ENCODE measurements at regions not wholly inside any gene's neighbourhood (a gene's known extent, or its start where the extent isn't known, plus 50 kb on each side); places are given as distances from the start of the nearest gene placed in this dataset.

- H3K36me3 ChIP-seq (ENCODE audit: low read depth), result no peaks in the 10 kb centered on the region
- H4K20me1 ChIP-seq (ENCODE audit: insufficient read depth), result no peaks in the 10 kb centered on the region
- no peaks in the 10 kb centered on the region for H3K9me2 ChIP-seq (ENCODE audit: insufficient read depth)
- H3K4me1 ChIP-seq (replicated peaks; ENCODE audit: insufficient read depth), result no peaks in the 10 kb centered on the region
- TF ChIP-seq EZH2 (IDR thresholded peaks at IDR 0.05; ENCODE audit: low read depth), result no peak
- TF ChIP-seq CTCF (conservative IDR thresholded peaks at IDR 0.05), result no peak
- CTCF ChIA-PET, result no interaction called here
- intact Hi-C loops (cut with micrococcal nuclease; ENCODE audit: unreplicated experiment), result no loop called here
- peaks cover 17% of the 10 kb centered on the region for H3K27me3 ChIP-seq (ENCODE audit: insufficient read depth, low read depth)
- POLR2A ChIA-PET (ENCODE audit: unreplicated experiment), result no interaction called here
- no peak overlapping the region for H3K4me2 ChIP-seq
- no TSS peak for BruUV-seq (replicated peaks)
- no peaks in the 10 kb centered on the region for H3K79me2 ChIP-seq (ENCODE audit: low read depth)
- H3K27ac ChIP-seq, result no peak overlapping the region
- no peaks in the 10 kb centered on the region for H3F3A ChIP-seq (ENCODE audit: insufficient read depth, low read depth)
- H3K4me3 ChIP-seq, result no peak overlapping the region
- H3K9me3 ChIP-seq (ENCODE audit: insufficient read depth, low read depth), result no peaks in the 10 kb centered on the region
- no peak overlapping the region for H2AFZ ChIP-seq
- DNase-seq, result no peak
Measured at GRCh38 chr7:32154797-32155196, 84.6 kb upstream of the PDE1C start.

GRCh38 chr7:32153006-32153405 is 82.8 kb upstream of the PDE1C start:
- no peaks in the 10 kb centered on the region for H3K9me3 ChIP-seq (ENCODE audit: insufficient read depth, low read depth)
- H2AFZ ChIP-seq, result no peak overlapping the region
- intact Hi-C loops (cut with micrococcal nuclease; ENCODE audit: unreplicated experiment), result no loop called here
- no peaks in the 10 kb centered on the region for H3F3A ChIP-seq (ENCODE audit: insufficient read depth, low read depth)
- no peaks in the 10 kb centered on the region for H3K79me2 ChIP-seq (ENCODE audit: low read depth)
- CTCF ChIA-PET, result no interaction called here
- H3K4me1 ChIP-seq (replicated peaks; ENCODE audit: insufficient read depth), result no peaks in the 10 kb centered on the region
- TF ChIP-seq EZH2 (IDR thresholded peaks at IDR 0.05; ENCODE audit: low read depth) (no peak), CTCF (conservative IDR thresholded peaks at IDR 0.05) (no peak)
- H3K4me3 ChIP-seq, result no peak overlapping the region
- H4K20me1 ChIP-seq (ENCODE audit: insufficient read depth), result no peaks in the 10 kb centered on the region
- H3K36me3 ChIP-seq (ENCODE audit: low read depth), result no peaks in the 10 kb centered on the region
- BruUV-seq (replicated peaks), result no TSS peak
- no peak overlapping the region for H3K27ac ChIP-seq
- peaks cover 5% of the 10 kb centered on the region for H3K27me3 ChIP-seq (ENCODE audit: insufficient read depth, low read depth)
- no peak for DNase-seq
- no peaks in the 10 kb centered on the region for H3K9me2 ChIP-seq (ENCODE audit: insufficient read depth)
- POLR2A ChIA-PET (ENCODE audit: unreplicated experiment), result no interaction called here
- no peak overlapping the region for H3K4me2 ChIP-seq

- POLR2A ChIA-PET (ENCODE audit: unreplicated experiment), result no interaction called here
- H2AFZ ChIP-seq, result no peak overlapping the region
- BruUV-seq (replicated peaks), result no TSS peak
- H3K27me3 ChIP-seq (ENCODE audit: insufficient read depth, low read depth), result peaks cover 1% of the 10 kb centered on the region; the same call in 1 of the 2 replicates
- H3K4me1 ChIP-seq (replicated peaks; ENCODE audit: insufficient read depth), result no peaks in the 10 kb centered on the region
- no peak for DNase-seq
- H3K27ac ChIP-seq, result no peak overlapping the region
- no peaks in the 10 kb centered on the region for H3K36me3 ChIP-seq (ENCODE audit: low read depth)
- H3K9me3 ChIP-seq (ENCODE audit: insufficient read depth, low read depth), result no peaks in the 10 kb centered on the region
- CTCF ChIA-PET, result no interaction called here
- no peak overlapping the region for H3K4me2 ChIP-seq
- intact Hi-C loops (cut with micrococcal nuclease; ENCODE audit: unreplicated experiment), result no loop called here
- H3F3A ChIP-seq (ENCODE audit: insufficient read depth, low read depth), result no peaks in the 10 kb centered on the region
- TF ChIP-seq CTCF (conservative IDR thresholded peaks at IDR 0.05) (no peak), EZH2 (IDR thresholded peaks at IDR 0.05; ENCODE audit: low read depth) (no peak)
- no peaks in the 10 kb centered on the region for H3K79me2 ChIP-seq (ENCODE audit: low read depth)
- no peak overlapping the region for H3K4me3 ChIP-seq
- no peaks in the 10 kb centered on the region for H3K9me2 ChIP-seq (ENCODE audit: insufficient read depth)
- H4K20me1 ChIP-seq (ENCODE audit: insufficient read depth), result no peaks in the 10 kb centered on the region
Measured at GRCh38 chr7:32152576-32152975, 82.4 kb upstream of the PDE1C start.
